ENCODE measurements at regions not wholly inside any gene's neighbourhood (a gene's known extent, or its start where the extent isn't known, plus 50 kb on each side); places are given as distances from the start of the nearest gene placed in this dataset.

- 0% methylated on average over 3 of the region's 3 CpGs for WGBS (ENCODE audit: insufficient coverage, insufficient replicate concordance, low lambda C conversion rate, missing lambda C conversion rate)
- H3K27ac ChIP-seq (ENCODE audit: control insufficient read depth, insufficient read depth): no peak overlapping the region
- H3K9me3 ChIP-seq (replicated peaks; ENCODE audit: control insufficient read depth, insufficient read depth, low read length): no peaks in the 10 kb centered on the region
- POLR2A ChIA-PET: no interaction called here
- DNase-seq (ENCODE audit: low read depth, low spot score): no peak
- H3K79me2 ChIP-seq (ENCODE audit: control insufficient read depth, insufficient read depth, low read length): no peaks in the 10 kb centered on the region
- no peak for TF ChIP-seq BCL3 (IDR thresholded peaks at IDR 0.05; ENCODE audit: borderline replicate concordance, insufficient read depth, low read depth, low read length, poor library complexity, severe bottlenecking)
- no peak for FAIRE-seq
- CTCF ChIA-PET: no interaction called here
- H4K20me1 ChIP-seq (ENCODE audit: control insufficient read depth, insufficient read depth): no peaks in the 10 kb centered on the region
- no peaks in the 10 kb centered on the region for H3K36me3 ChIP-seq (ENCODE audit: control insufficient read depth in 2 of 2, insufficient read depth in 2 of 2, low read length in 1 of 2)
- RAD21 ChIA-PET (ENCODE audit: unreplicated experiment): no interaction called here
- H3K4me1 ChIP-seq (ENCODE audit: control insufficient read depth, insufficient read depth, low read length): no peaks in the 10 kb centered on the region
- H2AFZ ChIP-seq (ENCODE audit: control insufficient read depth, low read depth, low read length): no peak overlapping the region
- no peak overlapping the region for H3K4me2 ChIP-seq (ENCODE audit: control insufficient read depth, insufficient read depth)
- no peak overlapping the region for H3K4me3 ChIP-seq
- in situ Hi-C loops (cut with MboI): no loop called here
- SMC1A ChIA-PET (ENCODE audit: uncharacterized antibody, unreplicated experiment): no interaction called here
- no peaks in the 10 kb centered on the region for H3K27me3 ChIP-seq (replicated peaks in 1 of 2; ENCODE audit: control insufficient read depth in 2 of 2, insufficient read depth in 2 of 2, low read length in 1 of 2)
- no peak for ATAC-seq
- no TSS peak for BruUV-seq (replicated peaks)
- no peak overlapping the region for H3K9ac ChIP-seq (ENCODE audit: control insufficient read depth, insufficient read depth, low read length)
- intact Hi-C loops (cut with micrococcal nuclease; ENCODE audit: unreplicated experiment): no loop called here
Measured at GRCh38 chr5:88536146-88536545, 267.5 kb upstream of the TMEM161B start.

GRCh38 chr5:88524941-88525340 is 256.3 kb upstream of the TMEM161B start:
- ATAC-seq (no peak), DNase-seq (ENCODE audit: low read depth, low spot score) (no peak), FAIRE-seq (no peak)
- Histone ChIP-seq H3K4me1 (ENCODE audit: control insufficient read depth, insufficient read depth, low read length) (no peaks in the 10 kb centered on the region), H3K4me3 (no peak overlapping the region), H3K9me3 (replicated peaks; ENCODE audit: control insufficient read depth, insufficient read depth, low read length) (no peaks in the 10 kb centered on the region), H4K20me1 (ENCODE audit: control insufficient read depth, insufficient read depth) (no peaks in the 10 kb centered on the region), H3K9ac (ENCODE audit: control insufficient read depth, insufficient read depth, low read length) (no peak overlapping the region), H3K4me2 (ENCODE audit: control insufficient read depth, insufficient read depth) (no peak overlapping the region), H3K27ac (ENCODE audit: control insufficient read depth, insufficient read depth) (no peak overlapping the region), H3K36me3 (ENCODE audit: control insufficient read depth in 2 of 2, insufficient read depth in 2 of 2, low read length in 1 of 2) (no peaks in the 10 kb centered on the region), H3K27me3 (replicated peaks in 1 of 2; ENCODE audit: control insufficient read depth in 2 of 2, insufficient read depth in 2 of 2, low read length in 1 of 2) (no peaks in the 10 kb centered on the region), H3K79me2 (ENCODE audit: control insufficient read depth, insufficient read depth, low read length) (no peaks in the 10 kb centered on the region), H2AFZ (ENCODE audit: control insufficient read depth, low read depth, low read length) (no peak overlapping the region)
- CTCF ChIA-PET: interaction anchor here (0.6 kb wide), 1 partner anchor 1368 kb away, joined by 3 read pairs; no protein-coding TSS in a partner anchor
- in situ Hi-C loops (cut with MboI): no loop called here
- WGBS (ENCODE audit: insufficient coverage, insufficient replicate concordance, low lambda C conversion rate, missing lambda C conversion rate): 25% methylated on average over 3 of the region's 3 CpGs
- BruUV-seq (replicated peaks): no TSS peak
- RAD21 ChIA-PET (ENCODE audit: unreplicated experiment): no interaction called here
- POLR2A ChIA-PET: no interaction called here
- SMC1A ChIA-PET (ENCODE audit: uncharacterized antibody, unreplicated experiment): interaction anchor here (1.4 kb wide), 1 partner anchor 18 kb away, joined by 6 read pairs; no protein-coding TSS in a partner anchor
- intact Hi-C loops (cut with micrococcal nuclease; ENCODE audit: unreplicated experiment): no loop called here
- no peak for TF ChIP-seq ZBTB40 (IDR thresholded peaks at IDR 0.05; ENCODE audit: borderline replicate concordance)
- no peak for TF ChIP-seq MTA3 (IDR thresholded peaks at IDR 0.05; ENCODE audit: borderline replicate concordance, low read length)
- no peak for TF ChIP-seq BACH1 (IDR thresholded peaks at IDR 0.05; ENCODE audit: borderline replicate concordance)
- no peak for TF ChIP-seq ASH2L (IDR thresholded peaks at IDR 0.05; ENCODE audit: borderline replicate concordance, low read depth)
- no peak for TF ChIP-seq ATF2 (IDR thresholded peaks at IDR 0.05; ENCODE audit: low read length)
- no peak for TF ChIP-seq NFYB (IDR thresholded peaks at IDR 0.05; ENCODE audit: insufficient read depth, low read depth, low read length)
- no peak for TF ChIP-seq SIX5 (IDR thresholded peaks at IDR 0.05; ENCODE audit: low read depth, low read length, severe bottlenecking)
- TF ChIP-seq CHD2 (IDR thresholded peaks at IDR 0.05; ENCODE audit: borderline replicate concordance, low read depth, low read length): no peak
- no peak for TF ChIP-seq NR2C2 (IDR thresholded peaks at IDR 0.05; ENCODE audit: borderline replicate concordance, control insufficient read depth, insufficient read length, low read depth)

Data from GM12878 (cell line).